ENCODE measurements at regions not wholly inside any gene's neighbourhood (a gene's known extent, or its start where the extent isn't known, plus 50 kb on each side); places are given as distances from the start of the nearest gene placed in this dataset.

DNA sequence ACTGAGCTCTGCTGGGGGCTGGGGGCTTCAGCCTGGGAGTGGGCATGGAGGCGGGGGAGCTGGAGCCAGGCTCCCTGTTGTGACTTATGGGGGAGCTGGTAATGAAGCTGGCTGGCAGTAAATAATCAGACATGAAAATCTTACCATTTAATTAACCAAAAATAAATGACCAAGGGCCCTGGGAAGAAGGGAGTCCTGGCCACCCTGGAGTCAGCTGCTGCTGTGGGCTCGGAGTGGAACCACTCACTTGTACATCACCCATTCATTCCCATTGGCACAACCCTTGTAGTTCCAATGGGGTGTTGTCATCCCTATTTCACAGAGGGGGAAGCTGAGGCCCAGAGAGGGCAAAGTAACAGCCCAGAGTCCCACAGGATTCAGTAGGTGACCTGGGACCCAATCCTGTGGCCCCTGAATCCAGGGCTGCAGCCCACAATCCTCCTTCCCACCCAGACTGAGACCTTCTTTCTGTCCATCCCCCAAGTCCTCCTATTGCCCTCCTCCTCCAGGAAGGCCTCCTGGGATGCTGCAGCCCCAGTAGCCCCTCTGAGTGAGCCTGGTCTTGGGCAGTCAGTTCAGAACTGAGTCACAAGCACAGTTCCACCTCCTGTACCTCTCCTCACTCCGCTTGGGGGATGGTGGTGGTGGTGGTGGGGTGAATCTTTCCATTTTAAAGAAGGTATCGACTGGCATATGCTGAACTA lies 259.4 kb upstream of the MVB12B start:
- CTCF ChIA-PET: no interaction called here
- Mint-ChIP-seq H3K27ac (no peak overlapping the region), H3K9me3 (no peaks in the 10 kb centered on the region), H3K27me3 (peaks cover 25% of the 10 kb centered on the region), H3K4me3 (no peak overlapping the region), H3K4me1 (ENCODE audit: low read depth) (no peaks in the 10 kb centered on the region), H3K36me3 (ENCODE audit: low read depth) (no peaks in the 10 kb centered on the region)
- Histone ChIP-seq H3K4me3 (ENCODE audit: low read length) (no peak overlapping the region), H3K4me1 (ENCODE audit: insufficient read depth, low read length) (no peaks in the 10 kb centered on the region), H3K36me3 (ENCODE audit: insufficient read depth, low read length) (no peaks in the 10 kb centered on the region), H3K27me3 (ENCODE audit: control insufficient read depth in 1 of 2, insufficient read depth in 2 of 2, low read length in 2 of 2) (peaks cover 0 to 5% of the 10 kb centered on the region in 2 experiments), H3K9me3 (ENCODE audit: control insufficient read depth in 1 of 2, insufficient read depth in 1 of 2, low read length in 2 of 2) (peaks cover 0 to 14% of the 10 kb centered on the region in 2 experiments), H3K27ac (ENCODE audit: low read depth in 1 of 2, low read length in 2 of 2) (no peak overlapping the region)
- POLR2A ChIA-PET: no interaction called here
- TF ChIP-seq, protein P1, sequence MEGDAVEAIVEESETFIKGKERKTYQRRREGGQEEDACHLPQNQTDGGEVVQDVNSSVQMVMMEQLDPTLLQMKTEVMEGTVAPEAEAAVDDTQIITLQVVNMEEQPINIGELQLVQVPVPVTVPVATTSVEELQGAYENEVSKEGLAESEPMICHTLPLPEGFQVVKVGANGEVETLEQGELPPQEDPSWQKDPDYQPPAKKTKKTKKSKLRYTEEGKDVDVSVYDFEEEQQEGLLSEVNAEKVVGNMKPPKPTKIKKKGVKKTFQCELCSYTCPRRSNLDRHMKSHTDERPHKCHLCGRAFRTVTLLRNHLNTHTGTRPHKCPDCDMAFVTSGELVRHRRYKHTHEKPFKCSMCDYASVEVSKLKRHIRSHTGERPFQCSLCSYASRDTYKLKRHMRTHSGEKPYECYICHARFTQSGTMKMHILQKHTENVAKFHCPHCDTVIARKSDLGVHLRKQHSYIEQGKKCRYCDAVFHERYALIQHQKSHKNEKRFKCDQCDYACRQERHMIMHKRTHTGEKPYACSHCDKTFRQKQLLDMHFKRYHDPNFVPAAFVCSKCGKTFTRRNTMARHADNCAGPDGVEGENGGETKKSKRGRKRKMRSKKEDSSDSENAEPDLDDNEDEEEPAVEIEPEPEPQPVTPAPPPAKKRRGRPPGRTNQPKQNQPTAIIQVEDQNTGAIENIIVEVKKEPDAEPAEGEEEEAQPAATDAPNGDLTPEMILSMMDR (IDR thresholded peaks at IDR 0.05): no peak
- ATAC-seq (ENCODE audit: poor library complexity): no peak
- intact Hi-C loops (cut with DNase I, micrococcal nuclease): no loop called here
- no peak for DNase-seq

DNA sequence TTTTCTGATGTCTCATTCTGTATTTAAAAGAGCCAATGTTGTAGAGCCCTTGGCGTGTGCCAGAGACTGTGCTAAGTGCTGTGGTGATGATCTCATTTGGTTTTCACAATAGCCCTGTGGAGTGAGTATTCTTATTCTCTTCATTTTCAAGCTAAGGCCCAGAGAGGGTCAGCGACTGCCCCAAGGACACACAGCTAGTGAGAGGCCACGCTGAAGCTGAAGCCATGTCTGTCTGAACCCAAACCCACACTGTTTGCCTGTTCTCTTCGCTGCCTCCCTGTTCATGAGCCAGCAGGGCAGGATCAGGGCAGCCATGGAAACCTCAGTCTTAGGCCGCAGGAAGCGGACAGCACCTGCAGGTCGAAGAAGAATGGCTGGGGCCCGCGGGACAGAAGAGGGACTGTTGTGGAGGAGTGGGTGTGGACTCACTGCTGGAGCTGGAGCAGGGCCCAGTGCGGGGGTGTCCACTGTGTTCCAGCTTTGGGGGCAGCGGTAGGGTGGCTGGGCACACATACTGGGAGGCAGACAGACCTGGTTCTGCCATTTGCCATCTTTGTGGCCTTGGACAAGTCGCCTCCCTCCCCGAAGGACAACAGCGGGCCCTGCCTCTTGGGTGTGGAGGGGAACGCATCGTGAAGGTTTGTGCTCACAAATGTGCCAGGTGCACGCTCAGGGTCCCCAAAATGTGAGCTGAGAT lies 257.9 kb upstream of the MVB12B start:
- Mint-ChIP-seq H3K36me3 (ENCODE audit: low read depth) (no peaks in the 10 kb centered on the region), H3K27me3 (peaks cover 35% of the 10 kb centered on the region), H3K27ac (no peak overlapping the region), H3K9me3 (no peaks in the 10 kb centered on the region), H3K4me3 (no peak overlapping the region), H3K4me1 (ENCODE audit: low read depth) (no peaks in the 10 kb centered on the region)
- Histone ChIP-seq H3K4me1 (ENCODE audit: insufficient read depth, low read length) (no peaks in the 10 kb centered on the region), H3K9me3 (ENCODE audit: control insufficient read depth in 1 of 2, insufficient read depth in 1 of 2, low read length in 2 of 2) (peaks cover 0 to 5% of the 10 kb centered on the region in 2 experiments), H3K36me3 (ENCODE audit: insufficient read depth, low read length) (no peaks in the 10 kb centered on the region), H3K4me3 (ENCODE audit: low read length) (no peak overlapping the region), H3K27ac (ENCODE audit: low read depth in 1 of 2, low read length in 2 of 2) (no peak overlapping the region), H3K27me3 (ENCODE audit: control insufficient read depth in 1 of 2, insufficient read depth in 2 of 2, low read length in 2 of 2) (peaks cover 0 to 5% of the 10 kb centered on the region in 2 experiments)
- POLR2A ChIA-PET: no interaction called here
- no peak for DNase-seq
- CTCF ChIA-PET: no interaction called here
- TF ChIP-seq, protein P1 (IDR thresholded peaks at IDR 0.05): no peak
- intact Hi-C loops (cut with DNase I, micrococcal nuclease): no loop called here
- no peak for ATAC-seq (ENCODE audit: poor library complexity)

DNA sequence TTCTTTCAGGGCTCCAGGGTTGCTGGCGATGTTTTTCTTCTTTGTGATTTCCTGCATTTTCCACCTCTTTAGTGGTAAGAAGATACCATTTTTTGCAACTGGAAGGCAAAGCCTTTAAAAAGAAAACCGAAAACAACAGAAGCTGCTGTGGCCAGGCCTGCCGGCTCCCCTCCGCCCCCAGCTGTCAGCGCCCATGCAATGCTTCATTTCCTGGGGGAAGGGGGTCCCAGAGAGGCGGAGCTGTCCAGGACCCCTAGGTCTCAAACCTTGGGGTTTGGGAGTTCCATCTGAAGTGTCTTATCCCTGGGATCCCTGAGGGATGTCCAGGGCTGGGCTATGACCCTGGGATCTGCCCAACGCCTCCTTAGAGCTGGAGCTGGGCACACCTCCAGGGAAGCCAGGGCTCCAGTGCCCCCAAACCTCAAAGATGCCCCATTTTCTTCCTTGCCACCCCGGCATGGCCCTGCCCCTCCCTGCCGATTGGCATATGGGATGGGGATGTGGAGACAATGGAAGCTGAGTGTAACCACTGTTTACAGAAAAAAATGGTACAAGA lies 257.2 kb upstream of the MVB12B start:
- H3K27me3 Mint-ChIP-seq: peaks cover 35% of the 10 kb centered on the region
- H3K36me3 Mint-ChIP-seq (ENCODE audit: low read depth): no peaks in the 10 kb centered on the region
- no peak overlapping the region for H3K4me3 Mint-ChIP-seq
- ChIA-PET POLR2A (no interaction called here), CTCF (no interaction called here)
- DNase-seq (no peak), ATAC-seq (ENCODE audit: poor library complexity) (no peak)
- no peak overlapping the region for H3K27ac Mint-ChIP-seq
- peaks cover 0 to 5% of the 10 kb centered on the region in 2 experiments for H3K27me3 ChIP-seq (ENCODE audit: control insufficient read depth in 1 of 2, insufficient read depth in 2 of 2, low read length in 2 of 2)
- H3K9me3 ChIP-seq (ENCODE audit: control insufficient read depth in 1 of 2, insufficient read depth in 1 of 2, low read length in 2 of 2): peaks cover 0 to 5% of the 10 kb centered on the region in 2 experiments
- H3K4me3 ChIP-seq (ENCODE audit: low read length): no peak overlapping the region
- no peak overlapping the region for H3K27ac ChIP-seq (ENCODE audit: low read depth in 1 of 2, low read length in 2 of 2)
- no peaks in the 10 kb centered on the region for H3K36me3 ChIP-seq (ENCODE audit: insufficient read depth, low read length)
- no peaks in the 10 kb centered on the region for H3K4me1 ChIP-seq (ENCODE audit: insufficient read depth, low read length)
- no peaks in the 10 kb centered on the region for H3K9me3 Mint-ChIP-seq
- TF ChIP-seq, protein P1 (IDR thresholded peaks at IDR 0.05): no peak
- no peaks in the 10 kb centered on the region for H3K4me1 Mint-ChIP-seq (ENCODE audit: low read depth)
- intact Hi-C loops (cut with DNase I, micrococcal nuclease): no loop called here
